Progenitor cell of endocrine pancreas (in vitro differentiated cells): ENCODE measurements at regions not wholly inside any gene's neighbourhood (a gene's known extent, or its start where the extent isn't known, plus 50 kb on each side); places are given as distances from the start of the nearest gene placed in this dataset.
"Not testable (repeated sequence)": the region's sequence is repeated elsewhere in the genome, so short reads cannot be mapped to it uniquely, and the experiment has no call there.

ENCODE experiments used
- DNase-seq: peaks from one replicate; pipeline ENCODE4 v3.0.0; 2021; ENCODE audit warnings: low spot score; ENCODE audit not compliant: unreplicated experiment
- H3K27ac Mint-ChIP-seq: 2 replicates; pipeline ENCODE4 v1.8.0; 2021; ENCODE audit warnings: mild to moderate bottlenecking, moderate library complexity, mixed read lengths
- H3K27me3 Mint-ChIP-seq: 2 replicates; pipeline ENCODE4 v1.8.0; 2021; ENCODE audit warnings: mixed read lengths
- H3K36me3 Mint-ChIP-seq: 2 replicates; pipeline ENCODE4 v1.8.0; 2022; ENCODE audit warnings: mixed read lengths; ENCODE audit not compliant: insufficient read depth
- H3K4me1 Mint-ChIP-seq: 2 replicates; pipeline ENCODE4 v1.8.0; 2021; ENCODE audit warnings: low read depth, mixed read lengths
- H3K4me3 Mint-ChIP-seq: 2 replicates; pipeline ENCODE4 v1.8.0; 2021; ENCODE audit warnings: low read depth, mild to moderate bottlenecking, moderate library complexity, mixed read lengths
- H3K9me3 Mint-ChIP-seq: 2 replicates; pipeline ENCODE4 v1.8.0; 2021; ENCODE audit warnings: low read depth, mixed read lengths
- TF ChIP-seq, protein P1 (sequence below): fragments of 200-600 bp; sonication (generic); IDR thresholded peaks from one replicate; pipeline ENCODE4 v1.5.0; 2021; ENCODE audit warnings: antibody characterized with exemption, mild to moderate bottlenecking; ENCODE audit not compliant: unreplicated experiment

DNA sequence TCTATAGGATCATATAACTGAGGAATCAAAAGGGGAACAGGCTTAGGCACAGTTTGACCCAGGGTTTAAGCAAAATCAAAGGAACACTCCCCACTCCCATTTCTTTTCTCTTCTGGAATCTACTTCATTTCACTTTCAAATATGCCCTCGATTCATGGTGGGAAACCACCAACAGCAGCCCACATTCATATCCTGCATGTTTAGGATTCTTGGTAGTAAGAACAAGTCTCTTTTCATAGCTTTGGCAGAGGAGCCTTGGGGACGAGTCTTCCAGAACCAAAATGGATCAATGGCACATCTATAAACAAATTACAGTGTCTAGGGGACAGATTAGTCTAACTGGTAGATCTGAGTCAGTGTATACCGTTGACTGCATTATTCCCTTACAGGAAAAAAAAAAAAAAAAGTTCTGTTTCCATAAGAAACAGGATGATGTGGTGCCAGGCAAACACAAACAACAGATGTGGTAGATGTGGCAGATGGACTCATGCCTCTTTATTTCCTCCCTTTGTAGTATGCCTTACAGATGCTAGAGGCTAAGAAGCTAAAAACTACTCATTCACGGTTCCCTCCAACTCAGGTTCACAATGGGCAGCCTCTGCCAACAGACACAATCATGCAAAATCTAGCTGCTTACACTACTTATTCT is 578.3 kb upstream of the ADAMTS9 start:
- TF ChIP-seq, protein P1, sequence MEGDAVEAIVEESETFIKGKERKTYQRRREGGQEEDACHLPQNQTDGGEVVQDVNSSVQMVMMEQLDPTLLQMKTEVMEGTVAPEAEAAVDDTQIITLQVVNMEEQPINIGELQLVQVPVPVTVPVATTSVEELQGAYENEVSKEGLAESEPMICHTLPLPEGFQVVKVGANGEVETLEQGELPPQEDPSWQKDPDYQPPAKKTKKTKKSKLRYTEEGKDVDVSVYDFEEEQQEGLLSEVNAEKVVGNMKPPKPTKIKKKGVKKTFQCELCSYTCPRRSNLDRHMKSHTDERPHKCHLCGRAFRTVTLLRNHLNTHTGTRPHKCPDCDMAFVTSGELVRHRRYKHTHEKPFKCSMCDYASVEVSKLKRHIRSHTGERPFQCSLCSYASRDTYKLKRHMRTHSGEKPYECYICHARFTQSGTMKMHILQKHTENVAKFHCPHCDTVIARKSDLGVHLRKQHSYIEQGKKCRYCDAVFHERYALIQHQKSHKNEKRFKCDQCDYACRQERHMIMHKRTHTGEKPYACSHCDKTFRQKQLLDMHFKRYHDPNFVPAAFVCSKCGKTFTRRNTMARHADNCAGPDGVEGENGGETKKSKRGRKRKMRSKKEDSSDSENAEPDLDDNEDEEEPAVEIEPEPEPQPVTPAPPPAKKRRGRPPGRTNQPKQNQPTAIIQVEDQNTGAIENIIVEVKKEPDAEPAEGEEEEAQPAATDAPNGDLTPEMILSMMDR, result no peak
- Mint-ChIP-seq H3K9me3 (peaks cover 10% of the 10 kb centered on the region), H3K27ac (no peak overlapping the region), H3K36me3 (no peaks in the 10 kb centered on the region), H3K4me1 (no peaks in the 10 kb centered on the region), H3K27me3 (no peaks in the 10 kb centered on the region), H3K4me3 (no peak overlapping the region)
- no peak for DNase-seq

DNA sequence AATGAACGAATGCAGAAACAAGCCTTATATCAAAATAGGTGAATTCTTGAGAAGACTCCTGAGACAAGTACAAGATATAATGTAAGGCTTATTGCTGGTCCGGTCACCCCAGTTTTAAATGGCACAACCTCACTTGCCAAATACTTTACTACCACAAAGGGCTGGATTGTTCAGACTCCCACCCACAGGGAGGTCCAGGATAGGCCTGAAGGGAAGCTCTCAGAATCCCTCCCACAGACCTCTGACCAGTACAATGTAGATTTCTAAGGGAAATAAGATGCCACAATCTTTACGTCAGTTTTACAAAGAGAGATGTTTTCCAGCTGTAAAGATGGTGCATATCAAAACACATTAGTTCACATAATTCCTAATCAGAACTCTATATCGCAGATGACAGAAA is 577.7 kb upstream of the ADAMTS9 start:
- Mint-ChIP-seq H3K27ac (no peak overlapping the region), H3K36me3 (peaks cover 1% of the 10 kb centered on the region), H3K27me3 (no peaks in the 10 kb centered on the region), H3K9me3 (peaks cover 13% of the 10 kb centered on the region), H3K4me1 (no peaks in the 10 kb centered on the region), H3K4me3 (no peak overlapping the region)
- TF ChIP-seq, protein P1, result no peak
- no peak for DNase-seq

DNA sequence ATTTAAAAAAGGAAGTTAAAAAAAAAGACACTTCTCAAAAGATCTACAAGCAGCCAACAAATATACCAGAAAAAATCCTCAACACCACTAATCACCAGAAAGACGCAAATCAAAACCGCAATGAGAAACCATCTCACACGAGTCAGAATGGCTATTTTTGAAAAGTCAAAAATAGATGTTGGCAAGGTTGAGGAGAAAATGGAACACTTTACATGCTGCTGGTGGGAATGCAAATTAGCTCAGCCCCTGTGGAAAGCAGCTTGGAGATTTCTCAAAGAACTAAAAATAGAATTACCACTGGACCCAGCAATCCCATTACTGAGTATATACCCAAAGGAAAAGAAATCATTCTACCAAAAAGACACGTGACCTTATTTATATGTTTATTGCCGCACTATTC is 574.7 kb upstream of the ADAMTS9 start:
- Mint-ChIP-seq H3K4me3 (no peak overlapping the region), H3K27ac (no peak overlapping the region), H3K9me3 (peaks cover 9% of the 10 kb centered on the region), H3K4me1 (no peaks in the 10 kb centered on the region), H3K36me3 (peaks cover 2% of the 10 kb centered on the region), H3K27me3 (peaks cover 3% of the 10 kb centered on the region)
- DNase-seq, result no peak
- TF ChIP-seq, protein P1, result no peak

DNA sequence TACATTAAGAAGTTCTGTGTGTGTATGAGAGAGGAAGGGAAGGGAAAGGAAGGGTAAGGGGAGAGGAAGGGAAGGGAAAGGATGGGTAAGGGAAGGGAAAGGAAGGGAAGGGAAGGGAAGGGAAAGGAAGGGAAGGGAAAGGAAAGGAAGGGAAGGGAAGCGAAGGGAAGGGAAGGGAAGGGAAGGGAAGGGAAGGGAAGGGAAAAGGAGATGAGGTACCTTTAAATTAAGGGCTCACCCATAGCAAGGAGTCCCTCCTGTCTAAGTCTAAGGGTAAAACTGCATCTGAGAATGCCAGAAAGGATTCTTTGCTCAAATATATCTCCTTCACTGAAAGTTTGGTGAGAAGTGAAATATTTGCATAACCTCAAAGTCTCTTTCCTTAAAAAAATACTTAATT is 572.1 kb upstream of the ADAMTS9 start:
- Mint-ChIP-seq H3K4me1 (peaks cover 1% of the 10 kb centered on the region), H3K27ac (no peak overlapping the region), H3K27me3 (peaks cover 3% of the 10 kb centered on the region), H3K4me3 (no peak overlapping the region), H3K9me3 (peaks cover 9% of the 10 kb centered on the region), H3K36me3 (peaks cover 2% of the 10 kb centered on the region)
- no peak for DNase-seq
- TF ChIP-seq, protein P1, result no peak

DNA sequence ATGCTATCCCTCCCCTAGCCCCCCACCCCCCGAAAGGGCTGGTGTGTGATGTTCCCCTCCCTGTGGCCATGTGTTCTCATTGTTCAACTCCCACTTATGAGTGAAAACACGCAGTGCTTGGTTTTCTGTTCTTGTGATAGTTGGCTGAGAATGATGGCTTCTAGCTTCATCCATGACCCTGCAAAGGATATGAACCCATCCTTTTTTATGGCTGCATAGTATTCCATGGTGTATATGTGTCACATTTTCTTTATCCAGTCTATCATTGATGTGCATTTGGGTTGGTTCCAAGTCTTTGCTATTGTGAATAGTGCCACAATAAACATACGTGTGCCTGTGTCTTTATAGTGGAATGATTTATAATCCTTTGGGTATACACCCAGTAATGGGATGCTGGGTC is 565.1 kb upstream of the ADAMTS9 start:
- not testable (repeated sequence) for H3K4me3 Mint-ChIP-seq, H3K9me3 Mint-ChIP-seq, H3K4me1 Mint-ChIP-seq, DNase-seq, H3K36me3 Mint-ChIP-seq, H3K27me3 Mint-ChIP-seq, H3K27ac Mint-ChIP-seq

DNA sequence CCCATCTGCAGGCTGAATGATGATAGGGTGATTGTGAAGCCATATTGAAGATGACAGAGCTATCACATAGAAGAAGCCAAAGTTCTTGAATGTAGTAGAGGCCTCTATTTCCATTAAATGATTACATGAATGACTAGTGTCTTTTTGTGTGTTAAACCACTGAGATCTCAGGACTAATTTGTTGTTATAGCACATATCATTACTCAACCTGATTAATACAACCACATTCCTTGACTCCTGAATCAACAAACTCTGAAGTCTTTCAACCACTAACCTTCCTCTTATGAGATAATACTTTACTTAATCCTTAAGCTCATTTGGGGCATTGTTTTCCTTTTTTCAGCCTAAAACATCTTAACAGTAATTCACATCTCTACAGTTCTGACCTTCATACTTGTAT is 564.5 kb upstream of the ADAMTS9 start:
- H3K27me3 Mint-ChIP-seq, result peaks cover 3% of the 10 kb centered on the region
- peaks cover 8% of the 10 kb centered on the region for H3K9me3 Mint-ChIP-seq

More for the DNA sequence above, 564.5 kb upstream of the ADAMTS9 start:
- Mint-ChIP-seq H3K4me3 (no peak overlapping the region), H3K27ac (no peak overlapping the region), H3K36me3 (no peaks in the 10 kb centered on the region), H3K4me1 (peaks cover 10% of the 10 kb centered on the region)
- DNase-seq, result no peak
- TF ChIP-seq, protein P1, result no peak
